ENCODE measurements at regions not wholly inside any gene's neighbourhood (a gene's known extent, or its start where the extent isn't known, plus 50 kb on each side); places are given as distances from the start of the nearest gene placed in this dataset.

DNA sequence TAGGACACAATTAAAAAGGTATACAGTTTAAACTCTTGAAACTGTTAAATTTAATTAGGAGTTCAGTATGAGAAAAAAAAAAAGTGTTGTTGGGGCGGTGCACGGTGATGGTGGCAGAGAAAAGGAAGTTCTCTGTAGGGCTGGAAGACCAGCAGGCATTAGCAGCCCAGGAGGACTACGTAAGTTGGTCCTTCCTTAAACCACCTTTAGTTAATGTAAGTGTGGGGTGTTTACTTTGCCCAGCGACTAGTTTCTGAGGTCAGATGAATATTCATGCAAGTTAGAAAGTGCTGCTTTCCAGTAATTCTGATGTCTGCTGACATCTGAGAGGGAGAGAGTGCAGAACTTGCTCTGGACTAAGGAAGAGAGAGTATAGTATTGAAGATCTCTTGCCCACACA is 54.9 kb downstream of the NKX2-1 start:
- no peak overlapping the region for H3K23ac ChIP-seq (ENCODE audit: insufficient read length, low read depth, low read length)
- H3K23me2 ChIP-seq (ENCODE audit: insufficient read length, low read depth, low read length, poor library complexity, severe bottlenecking), result no peaks in the 10 kb centered on the region
- no peak overlapping the region for H2BK20ac ChIP-seq (ENCODE audit: low read depth, low read length, poor library complexity, severe bottlenecking)
- no peak overlapping the region for H2AFZ ChIP-seq (ENCODE audit: low read length)
- H3K4me2 ChIP-seq (ENCODE audit: insufficient read depth, insufficient read length, low read length), result no peak overlapping the region
- no peak overlapping the region for H3K27ac Mint-ChIP-seq
- no peak overlapping the region for H3K4me3 Mint-ChIP-seq
- no peak overlapping the region for H3K56ac ChIP-seq (ENCODE audit: insufficient read length, low read depth, low read length)
- H3K9me3 ChIP-seq (ENCODE audit: control insufficient read depth, low read depth, low read length), result no peaks in the 10 kb centered on the region
- no peaks in the 10 kb centered on the region for H3K9me3 Mint-ChIP-seq
- WGBS (ENCODE audit: extremely low coverage, insufficient read length, low lambda C conversion rate), result no CpG with 5 or more reads among the region's 4 CpGs
- H3K14ac ChIP-seq (ENCODE audit: insufficient read depth, low read length), result no peak overlapping the region
- no peak overlapping the region for H2AK5ac ChIP-seq (ENCODE audit: insufficient read length, low read length)
- H3T11ph ChIP-seq (ENCODE audit: low read length), result no peak overlapping the region
- H3K4ac ChIP-seq (ENCODE audit: low read depth, low read length), result no peak overlapping the region
- H3K4me1 Mint-ChIP-seq, result no peaks in the 10 kb centered on the region
- H3K27me3 ChIP-seq (ENCODE audit: insufficient read depth, low read length), result no peaks in the 10 kb centered on the region
- no peaks in the 10 kb centered on the region for H3K79me1 ChIP-seq (ENCODE audit: insufficient read depth, low read depth, low read length, poor library complexity, severe bottlenecking)
- H3K79me2 ChIP-seq (ENCODE audit: insufficient read depth, low read length), result no peaks in the 10 kb centered on the region
- TF ChIP-seq CTCF (conservative IDR thresholded peaks at IDR 0.05), result no peak
- no peak overlapping the region for H3K18ac ChIP-seq (ENCODE audit: insufficient read length, low read depth, low read length)
- H2BK120ac ChIP-seq (ENCODE audit: low read depth, low read length, poor library complexity, severe bottlenecking), result no peak overlapping the region
- H4K91ac ChIP-seq (ENCODE audit: insufficient read length, low read depth, low read length), result no peak overlapping the region
- no peak overlapping the region for H3K27ac ChIP-seq (ENCODE audit: insufficient read length, low read depth, low read length)
- H4K8ac ChIP-seq (replicated peaks; ENCODE audit: insufficient read length, low read depth, low read length), result no peak overlapping the region
- H2BK5ac ChIP-seq (ENCODE audit: insufficient read length, low read length), result no peak overlapping the region
- H4K5ac ChIP-seq (ENCODE audit: insufficient read length, low read depth, low read length), result no peak overlapping the region
- DNase-seq, result no peak
- H2BK15ac ChIP-seq (ENCODE audit: low read depth, low read length), result no peak overlapping the region
- H4K20me1 ChIP-seq (ENCODE audit: control insufficient read depth, insufficient read depth, insufficient read length), result no peaks in the 10 kb centered on the region
- H3K9ac ChIP-seq (ENCODE audit: extremely low read depth, insufficient read length, low read length), result no peak overlapping the region
- H3K36me3 Mint-ChIP-seq (ENCODE audit: insufficient read depth in 1 of 3, low read depth in 3 of 3), result no peaks in the 10 kb centered on the region
- H3K27me3 Mint-ChIP-seq (ENCODE audit: low read depth), result peaks cover 48% of the 10 kb centered on the region
- no peak overlapping the region for H2BK12ac ChIP-seq (ENCODE audit: insufficient read length, low read depth, low read length)
- H3K4me1 ChIP-seq (ENCODE audit: insufficient read depth, low read length), result no peaks in the 10 kb centered on the region
